Activated naive CD4-positive, alpha-beta T cell treated with anti-CD3 and anti-CD28 coated beads, Interleukin-2, amount 50 U/mL, for 24 hours (primary cell): ENCODE measurements at regions not wholly inside any gene's neighbourhood (a gene's known extent, or its start where the extent isn't known, plus 50 kb on each side); places are given as distances from the start of the nearest gene placed in this dataset.

Experiments
- H3K27ac Mint-ChIP-seq: one replicate; pipeline ENCODE4 v1.8.0; 2021; ENCODE audit warnings: mild to moderate bottlenecking, mixed read lengths
- H3K27me3 Mint-ChIP-seq: one replicate; pipeline ENCODE4 v1.8.0; 2021; ENCODE audit warnings: mixed read lengths
- H3K36me3 Mint-ChIP-seq: one replicate; pipeline ENCODE4 v1.8.0; 2021; ENCODE audit warnings: mixed read lengths
- H3K4me1 Mint-ChIP-seq: one replicate; pipeline ENCODE4 v1.8.0; 2021; ENCODE audit warnings: mixed read lengths
- H3K4me3 Mint-ChIP-seq: one replicate; pipeline ENCODE4 v1.8.0; 2021; ENCODE audit warnings: mild to moderate bottlenecking, mixed read lengths
- H3K9me3 Mint-ChIP-seq: one replicate; pipeline ENCODE4 v1.8.0; 2021; ENCODE audit warnings: mixed read lengths

DNA sequence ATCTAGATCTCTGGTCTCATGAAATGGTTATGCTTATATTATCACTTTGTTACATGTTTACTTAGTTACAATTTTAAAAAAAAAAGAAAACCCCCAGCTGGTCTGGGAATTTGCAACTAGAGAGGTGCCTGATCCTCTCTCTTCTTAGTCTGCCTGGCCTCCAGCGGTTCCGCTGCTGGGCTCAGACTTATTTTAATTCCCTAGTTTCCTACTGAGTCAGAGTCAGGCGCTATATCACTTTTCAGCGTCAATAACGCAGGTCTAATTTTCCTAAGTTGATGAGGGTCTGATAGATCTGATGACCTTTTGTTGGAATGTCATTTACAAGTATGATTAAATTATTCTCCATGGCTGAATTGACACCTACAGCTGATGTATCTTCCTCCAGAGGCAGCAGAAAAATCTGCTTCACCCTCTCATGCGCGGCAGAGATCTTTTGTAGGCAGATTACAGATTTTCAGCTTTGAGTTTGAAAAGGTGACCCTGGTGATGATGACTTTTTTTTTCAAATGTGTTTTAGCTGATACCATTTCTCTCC lies 391.0 kb downstream of the CBLN4 start:
- Mint-ChIP-seq H3K4me3 (no peak overlapping the region), H3K36me3 (no peaks in the 10 kb centered on the region), H3K9me3 (peaks cover 9% of the 10 kb centered on the region), H3K4me1 (no peaks in the 10 kb centered on the region), H3K27ac (no peak overlapping the region), H3K27me3 (no peaks in the 10 kb centered on the region)

GRCh38 chr20:55610756-55611155 lies 394.6 kb downstream of the CBLN4 start:
- H3K27me3 Mint-ChIP-seq: no peaks in the 10 kb centered on the region
- H3K4me1 Mint-ChIP-seq: no peaks in the 10 kb centered on the region
- H3K4me3 Mint-ChIP-seq: no peak overlapping the region
- no peak overlapping the region for H3K27ac Mint-ChIP-seq
- peaks cover 9% of the 10 kb centered on the region for H3K9me3 Mint-ChIP-seq
- no peaks in the 10 kb centered on the region for H3K36me3 Mint-ChIP-seq

DNA sequence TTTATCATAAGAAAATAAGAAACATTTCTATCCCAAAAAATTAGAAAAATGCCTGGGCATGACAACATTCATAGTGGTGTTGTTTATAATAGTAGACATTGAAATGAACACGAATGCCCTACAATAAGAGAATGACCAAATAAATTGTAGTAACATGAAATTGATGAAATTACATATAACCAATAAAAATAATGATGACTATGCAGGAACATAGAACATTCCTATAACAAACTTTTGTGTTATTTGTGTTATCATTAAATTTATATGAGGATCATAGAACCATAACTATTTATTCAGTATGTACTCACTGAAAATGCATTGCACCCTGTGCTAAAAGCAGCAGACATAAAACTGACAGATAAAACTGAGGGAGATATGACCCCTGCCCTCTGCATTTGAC lies 399.7 kb downstream of the CBLN4 start:
- Mint-ChIP-seq H3K4me3 (no peak overlapping the region), H3K4me1 (no peaks in the 10 kb centered on the region), H3K9me3 (no peaks in the 10 kb centered on the region), H3K27me3 (no peaks in the 10 kb centered on the region), H3K27ac (no peak overlapping the region), H3K36me3 (no peaks in the 10 kb centered on the region)

DNA sequence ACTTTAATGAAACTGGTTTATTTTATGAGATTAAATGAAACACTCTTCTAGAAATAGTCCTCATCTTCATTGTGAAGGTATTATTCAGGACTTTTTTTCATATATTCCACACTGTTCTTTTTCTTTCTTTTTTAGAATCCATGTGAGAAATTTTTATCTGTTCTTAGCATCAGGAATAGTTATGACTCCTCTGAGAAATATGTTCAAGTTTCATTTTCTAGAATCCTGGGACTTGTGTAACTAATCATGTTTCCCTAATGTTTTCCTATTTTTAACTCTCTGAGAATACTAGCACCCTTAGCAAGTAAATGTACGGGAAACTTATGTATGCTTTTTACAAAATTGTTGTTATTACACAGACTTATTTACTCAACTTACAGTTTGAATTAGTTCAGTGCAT lies 407.8 kb downstream of the CBLN4 start:
- no peaks in the 10 kb centered on the region for H3K9me3 Mint-ChIP-seq
- H3K27me3 Mint-ChIP-seq: no peaks in the 10 kb centered on the region
- H3K27ac Mint-ChIP-seq: no peak overlapping the region
- no peaks in the 10 kb centered on the region for H3K4me1 Mint-ChIP-seq
- no peaks in the 10 kb centered on the region for H3K36me3 Mint-ChIP-seq
- no peak overlapping the region for H3K4me3 Mint-ChIP-seq

- Mint-ChIP-seq H3K27me3 (no peaks in the 10 kb centered on the region), H3K4me3 (no peak overlapping the region), H3K9me3 (no peaks in the 10 kb centered on the region), H3K36me3 (no peaks in the 10 kb centered on the region), H3K27ac (no peak overlapping the region), H3K4me1 (no peaks in the 10 kb centered on the region)
These were observed 408.9 kb downstream of the CBLN4 start for GRCh38 chr20:55596431-55596830.

GRCh38 chr20:55592866-55593265 lies 412.5 kb downstream of the CBLN4 start:
- no peaks in the 10 kb centered on the region for H3K27me3 Mint-ChIP-seq
- no peaks in the 10 kb centered on the region for H3K4me1 Mint-ChIP-seq
- H3K9me3 Mint-ChIP-seq: peaks cover 6% of the 10 kb centered on the region
- no peak overlapping the region for H3K4me3 Mint-ChIP-seq
- no peaks in the 10 kb centered on the region for H3K36me3 Mint-ChIP-seq
- H3K27ac Mint-ChIP-seq: no peak overlapping the region

- Mint-ChIP-seq H3K27me3 (no peaks in the 10 kb centered on the region), H3K27ac (no peak overlapping the region), H3K36me3 (no peaks in the 10 kb centered on the region), H3K4me3 (no peak overlapping the region), H3K4me1 (no peaks in the 10 kb centered on the region), H3K9me3 (peaks cover 6% of the 10 kb centered on the region)
These were observed 418.7 kb downstream of the CBLN4 start for GRCh38 chr20:55586610-55587009.

DNA sequence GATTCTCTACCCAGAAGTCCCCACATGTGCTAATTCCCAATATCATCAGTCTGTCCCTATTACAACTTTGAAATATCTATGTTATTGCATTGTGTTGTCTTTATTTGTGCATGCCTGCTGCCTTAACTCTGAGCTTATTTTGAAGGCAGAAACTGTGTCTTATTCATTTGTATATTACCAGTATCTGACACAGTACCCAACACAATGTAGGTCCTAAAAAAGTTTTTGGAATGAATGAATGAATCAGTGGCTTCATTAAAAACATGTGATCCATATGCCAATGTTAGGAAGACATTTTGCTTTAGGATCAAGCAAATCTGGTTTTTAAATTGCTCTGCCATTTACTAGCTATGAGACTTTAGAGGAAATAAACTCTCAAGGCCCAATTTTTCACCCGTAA lies 420.4 kb downstream of the CBLN4 start:
- no peaks in the 10 kb centered on the region for H3K9me3 Mint-ChIP-seq
- H3K27ac Mint-ChIP-seq: no peak overlapping the region
- no peaks in the 10 kb centered on the region for H3K4me1 Mint-ChIP-seq
- H3K4me3 Mint-ChIP-seq: no peak overlapping the region
- no peaks in the 10 kb centered on the region for H3K36me3 Mint-ChIP-seq
- H3K27me3 Mint-ChIP-seq: no peaks in the 10 kb centered on the region

DNA sequence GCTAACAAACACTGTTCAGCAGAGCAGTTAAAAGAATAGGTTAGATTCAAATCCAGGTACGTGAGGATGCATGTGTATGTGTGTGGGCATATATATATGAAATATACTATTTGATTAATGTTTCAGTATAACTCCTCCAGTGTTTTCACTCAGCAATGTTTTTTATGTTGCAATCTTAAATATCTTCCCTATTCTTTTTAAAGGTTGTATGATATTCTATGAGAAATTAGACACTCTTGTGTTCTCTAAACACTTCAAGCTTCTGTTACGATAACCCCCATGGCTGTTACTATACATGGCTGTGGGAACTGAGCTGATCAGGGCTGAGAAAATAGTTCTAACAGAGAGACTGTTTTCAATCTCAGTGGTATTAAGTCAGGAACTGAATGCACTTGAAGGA lies 421.0 kb downstream of the CBLN4 start:
- no peaks in the 10 kb centered on the region for H3K9me3 Mint-ChIP-seq
- no peaks in the 10 kb centered on the region for H3K27me3 Mint-ChIP-seq
- H3K4me1 Mint-ChIP-seq: no peaks in the 10 kb centered on the region
- no peak overlapping the region for H3K27ac Mint-ChIP-seq
- no peaks in the 10 kb centered on the region for H3K36me3 Mint-ChIP-seq
- no peak overlapping the region for H3K4me3 Mint-ChIP-seq

- H3K4me1 Mint-ChIP-seq: no peaks in the 10 kb centered on the region
- H3K9me3 Mint-ChIP-seq: no peaks in the 10 kb centered on the region
- H3K27me3 Mint-ChIP-seq: no peaks in the 10 kb centered on the region
- H3K4me3 Mint-ChIP-seq: no peak overlapping the region
- no peak overlapping the region for H3K27ac Mint-ChIP-seq
- no peaks in the 10 kb centered on the region for H3K36me3 Mint-ChIP-seq
These were observed 422.3 kb downstream of the CBLN4 start for GRCh38 chr20:55583036-55583435.

DNA sequence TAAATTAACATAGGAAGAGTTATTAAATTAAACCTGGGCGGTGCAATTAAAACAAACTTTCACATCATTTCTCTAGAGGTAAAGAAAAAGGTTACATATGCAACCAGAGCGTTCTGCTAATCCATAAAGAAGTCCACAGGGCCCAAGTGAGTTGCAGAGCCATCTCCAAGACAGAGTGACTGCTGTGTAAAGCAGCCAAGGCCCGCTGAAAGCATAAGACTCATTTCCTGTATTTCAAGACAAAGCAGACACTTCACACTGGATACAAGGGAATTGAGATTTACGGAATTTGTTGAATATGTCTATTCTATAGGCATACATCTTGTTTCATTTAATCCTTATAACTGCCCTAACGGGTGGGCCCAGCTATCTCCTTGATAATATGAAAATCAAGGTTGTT lies 422.8 kb downstream of the CBLN4 start:
- H3K27me3 Mint-ChIP-seq: no peaks in the 10 kb centered on the region

DNA sequence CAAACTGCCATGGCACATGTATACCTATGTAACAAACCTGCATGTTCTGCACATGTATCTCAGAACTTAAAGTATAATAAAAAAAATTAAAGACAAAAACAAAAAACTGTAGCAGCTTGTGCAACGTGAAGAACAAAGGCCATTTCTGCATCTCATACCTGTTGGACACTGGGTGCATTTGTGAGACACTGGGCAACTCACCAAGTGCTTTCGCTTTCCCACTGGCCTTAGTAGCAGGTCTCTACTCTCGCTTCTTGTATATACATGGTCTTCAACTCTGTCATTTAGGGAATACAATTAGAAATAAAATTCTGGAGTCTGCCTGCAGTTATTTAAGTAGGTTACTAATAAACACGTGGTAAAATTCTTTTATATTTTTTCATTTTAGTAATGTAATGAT lies 423.8 kb downstream of the CBLN4 start:
- Mint-ChIP-seq H3K27me3 (no peaks in the 10 kb centered on the region), H3K27ac (no peak overlapping the region), H3K4me1 (no peaks in the 10 kb centered on the region), H3K9me3 (no peaks in the 10 kb centered on the region), H3K4me3 (no peak overlapping the region), H3K36me3 (no peaks in the 10 kb centered on the region)

More for the DNA sequence above, 422.8 kb downstream of the CBLN4 start:
- no peak overlapping the region for H3K4me3 Mint-ChIP-seq
- no peak overlapping the region for H3K27ac Mint-ChIP-seq
- no peaks in the 10 kb centered on the region for H3K9me3 Mint-ChIP-seq
- no peaks in the 10 kb centered on the region for H3K4me1 Mint-ChIP-seq
- no peaks in the 10 kb centered on the region for H3K36me3 Mint-ChIP-seq

GRCh38 chr20:55580475-55580874 lies 424.8 kb downstream of the CBLN4 start:
- Mint-ChIP-seq H3K4me3 (no peak overlapping the region), H3K36me3 (no peaks in the 10 kb centered on the region), H3K27ac (no peak overlapping the region), H3K27me3 (no peaks in the 10 kb centered on the region), H3K9me3 (no peaks in the 10 kb centered on the region), H3K4me1 (no peaks in the 10 kb centered on the region)

DNA sequence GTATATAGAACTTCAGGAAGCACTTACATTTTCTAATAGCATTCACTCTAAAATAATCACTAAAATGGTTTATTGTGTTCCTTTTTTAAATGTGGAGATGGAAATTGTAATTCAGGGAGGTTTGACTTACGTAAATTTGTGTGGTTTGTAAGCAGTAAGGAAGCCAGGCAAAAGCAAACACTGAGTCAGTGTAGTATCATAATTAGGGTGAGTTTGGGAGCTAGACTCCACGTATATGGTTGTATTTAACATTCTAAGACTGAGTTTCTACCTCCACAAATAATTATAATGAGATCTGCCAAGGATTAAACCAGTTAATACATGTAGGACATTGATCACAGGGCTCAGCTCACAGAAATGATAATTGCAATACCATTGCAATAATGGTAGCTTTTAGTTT lies 425.5 kb downstream of the CBLN4 start:
- Mint-ChIP-seq H3K4me3 (no peak overlapping the region), H3K27ac (no peak overlapping the region), H3K4me1 (no peaks in the 10 kb centered on the region), H3K36me3 (no peaks in the 10 kb centered on the region), H3K9me3 (no peaks in the 10 kb centered on the region), H3K27me3 (no peaks in the 10 kb centered on the region)

DNA sequence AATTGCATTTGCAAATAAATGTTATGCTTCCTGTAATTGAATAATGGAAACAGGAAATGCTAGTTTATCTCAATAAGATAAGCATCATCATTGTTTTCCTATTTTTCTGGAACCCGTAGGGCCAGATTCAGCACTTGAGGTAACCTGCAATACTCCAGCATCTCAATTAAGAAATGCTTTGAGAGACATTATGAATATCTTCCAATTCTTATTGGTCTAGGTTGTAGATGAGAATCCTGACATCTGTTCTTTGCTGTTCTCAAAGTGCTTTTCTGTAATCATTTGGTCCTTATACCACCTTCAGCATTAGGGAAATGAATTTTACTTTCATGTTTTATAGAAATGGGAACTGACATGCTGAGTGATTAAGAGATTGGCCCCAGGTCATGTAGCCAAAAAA lies 428.3 kb downstream of the CBLN4 start:
- no peaks in the 10 kb centered on the region for H3K9me3 Mint-ChIP-seq
- no peaks in the 10 kb centered on the region for H3K4me1 Mint-ChIP-seq
- H3K36me3 Mint-ChIP-seq: no peaks in the 10 kb centered on the region
- H3K27ac Mint-ChIP-seq: no peak overlapping the region
- H3K4me3 Mint-ChIP-seq: no peak overlapping the region
- H3K27me3 Mint-ChIP-seq: no peaks in the 10 kb centered on the region

DNA sequence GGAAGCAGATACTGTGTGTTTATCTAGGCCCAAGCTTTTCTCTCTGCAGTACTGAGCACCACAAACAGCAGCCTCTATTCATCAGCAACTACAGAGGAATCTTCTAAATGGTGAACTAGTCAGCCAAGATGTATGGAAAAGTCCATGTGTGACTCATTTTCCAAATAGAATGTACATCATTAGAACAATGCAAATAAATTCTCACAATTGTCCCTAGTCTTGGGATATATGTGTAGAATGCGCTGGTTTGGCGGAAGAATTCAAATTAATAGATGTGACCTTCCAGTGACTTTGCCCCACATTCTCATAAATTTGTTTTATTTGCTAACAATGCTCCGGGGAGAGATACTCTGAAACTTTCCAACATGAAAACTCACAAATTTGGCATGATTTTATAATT lies 436.2 kb downstream of the CBLN4 start:
- Mint-ChIP-seq H3K27me3 (peaks cover 2% of the 10 kb centered on the region), H3K36me3 (no peaks in the 10 kb centered on the region), H3K4me1 (no peaks in the 10 kb centered on the region), H3K9me3 (peaks cover 6% of the 10 kb centered on the region), H3K27ac (no peak overlapping the region), H3K4me3 (no peak overlapping the region)

- H3K4me1 Mint-ChIP-seq: no peaks in the 10 kb centered on the region
- H3K36me3 Mint-ChIP-seq: no peaks in the 10 kb centered on the region
- H3K27ac Mint-ChIP-seq: no peak overlapping the region
- H3K9me3 Mint-ChIP-seq: peaks cover 16% of the 10 kb centered on the region
- H3K4me3 Mint-ChIP-seq: no peak overlapping the region
- H3K27me3 Mint-ChIP-seq: peaks cover 2% of the 10 kb centered on the region
These were observed 437.5 kb downstream of the CBLN4 start for GRCh38 chr20:55567826-55568225.
